ENCODE measurements at regions not wholly inside any gene's neighbourhood (a gene's known extent, or its start where the extent isn't known, plus 50 kb on each side); places are given as distances from the start of the nearest gene placed in this dataset.

- no peak for DNase-seq (ENCODE audit: low spot score)
Measured at GRCh38 chr4:81883530-81884450, 412.1 kb upstream of the RASGEF1B start.

- no peak for DNase-seq (ENCODE audit: low spot score)
Measured at GRCh38 chr4:81883004-81883403, 411.3 kb upstream of the RASGEF1B start.

GRCh38 chr4:81881855-81882621 is 410.3 kb upstream of the RASGEF1B start:
- no peak for DNase-seq (ENCODE audit: low spot score)

- no peak for DNase-seq (ENCODE audit: low spot score)
Measured at GRCh38 chr4:81876106-81876505, 404.4 kb upstream of the RASGEF1B start.

GRCh38 chr4:81874661-81875515 is 403.2 kb upstream of the RASGEF1B start:
- no peak for DNase-seq (ENCODE audit: low spot score)

GRCh38 chr4:81870275-81870674 is 398.6 kb upstream of the RASGEF1B start:
- DNase-seq (ENCODE audit: low spot score) = no peak

- DNase-seq (ENCODE audit: low spot score) = no peak
Measured at GRCh38 chr4:81860111-81860510, 388.4 kb upstream of the RASGEF1B start.

- no peak for DNase-seq (ENCODE audit: low spot score)
Measured at GRCh38 chr4:81854406-81854805, 382.7 kb upstream of the RASGEF1B start.

GRCh38 chr4:81852031-81852715 is 380.5 kb upstream of the RASGEF1B start:
- no peak for DNase-seq (ENCODE audit: low spot score)

GRCh38 chr4:81850701-81851100 is 379.0 kb upstream of the RASGEF1B start:
- DNase-seq (ENCODE audit: low spot score) = no peak

- no peak for DNase-seq (ENCODE audit: low spot score)
Measured at GRCh38 chr4:81845761-81846160, 374.1 kb upstream of the RASGEF1B start.

GRCh38 chr4:81845273-81845672 is 373.6 kb upstream of the RASGEF1B start:
- DNase-seq (ENCODE audit: low spot score) = peak; percentile 4

GRCh38 chr4:81844717-81845116 is 373.0 kb upstream of the RASGEF1B start:
- peak; percentile 66 for DNase-seq (ENCODE audit: low spot score)

- DNase-seq (ENCODE audit: low spot score) = no peak
Measured at GRCh38 chr4:81839347-81840042, 367.8 kb upstream of the RASGEF1B start.

- DNase-seq (ENCODE audit: low spot score) = no peak
Measured at GRCh38 chr4:81838586-81838985, 366.9 kb upstream of the RASGEF1B start.

GRCh38 chr4:81836716-81837115 is 365.0 kb upstream of the RASGEF1B start:
- no peak for DNase-seq (ENCODE audit: low spot score)

- DNase-seq (ENCODE audit: low spot score) = no peak
Measured at GRCh38 chr4:81833576-81833975, 361.9 kb upstream of the RASGEF1B start.

GRCh38 chr4:81828991-81829390 is 357.3 kb upstream of the RASGEF1B start:
- DNase-seq (ENCODE audit: low spot score) = no peak

GRCh38 chr4:81827577-81828202 is 356.0 kb upstream of the RASGEF1B start:
- DNase-seq (ENCODE audit: low spot score) = no peak

GRCh38 chr4:81826817-81827424 is 355.2 kb upstream of the RASGEF1B start:
- DNase-seq (ENCODE audit: low spot score) = no peak
